Kidney capillary endothelial cell (primary cell): ENCODE measurements at regions not wholly inside any gene's neighbourhood (a gene's known extent, or its start where the extent isn't known, plus 50 kb on each side); places are given as distances from the start of the nearest gene placed in this dataset.

Source experiments
- DNase-seq: peaks from one replicate; pipeline ENCODE4 v3.0.0-alpha.2; 2018; ENCODE audit warnings: low spot score

- no peak for DNase-seq
Measured at GRCh38 chr5:54769746-54770145, 215.6 kb downstream of the ESM1 start.

GRCh38 chr5:54769072-54769471 lies 216.3 kb downstream of the ESM1 start:
- no peak for DNase-seq

DNA sequence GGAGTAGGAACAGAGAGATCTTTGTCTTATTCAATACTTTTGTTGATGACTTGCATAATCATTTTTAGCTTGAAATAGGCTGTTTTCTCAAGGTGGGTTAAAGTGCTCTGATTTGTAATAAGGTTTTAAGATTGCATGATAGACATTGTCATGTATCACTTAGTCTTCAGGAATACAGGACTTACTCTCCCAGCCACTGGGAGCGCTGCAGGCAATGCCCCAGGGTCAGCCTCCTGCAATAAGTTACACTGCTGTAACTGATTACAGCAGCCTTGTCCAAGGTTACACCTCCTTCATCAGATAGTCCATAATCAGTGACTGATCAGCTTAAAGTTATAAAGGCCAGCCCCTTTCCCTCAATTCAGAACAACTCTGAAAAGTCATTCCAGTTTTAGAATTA lies 218.6 kb downstream of the ESM1 start:
- DNase-seq, result no peak

- no peak for DNase-seq
Measured at GRCh38 chr5:54765165-54766028, 220.0 kb downstream of the ESM1 start.

DNA sequence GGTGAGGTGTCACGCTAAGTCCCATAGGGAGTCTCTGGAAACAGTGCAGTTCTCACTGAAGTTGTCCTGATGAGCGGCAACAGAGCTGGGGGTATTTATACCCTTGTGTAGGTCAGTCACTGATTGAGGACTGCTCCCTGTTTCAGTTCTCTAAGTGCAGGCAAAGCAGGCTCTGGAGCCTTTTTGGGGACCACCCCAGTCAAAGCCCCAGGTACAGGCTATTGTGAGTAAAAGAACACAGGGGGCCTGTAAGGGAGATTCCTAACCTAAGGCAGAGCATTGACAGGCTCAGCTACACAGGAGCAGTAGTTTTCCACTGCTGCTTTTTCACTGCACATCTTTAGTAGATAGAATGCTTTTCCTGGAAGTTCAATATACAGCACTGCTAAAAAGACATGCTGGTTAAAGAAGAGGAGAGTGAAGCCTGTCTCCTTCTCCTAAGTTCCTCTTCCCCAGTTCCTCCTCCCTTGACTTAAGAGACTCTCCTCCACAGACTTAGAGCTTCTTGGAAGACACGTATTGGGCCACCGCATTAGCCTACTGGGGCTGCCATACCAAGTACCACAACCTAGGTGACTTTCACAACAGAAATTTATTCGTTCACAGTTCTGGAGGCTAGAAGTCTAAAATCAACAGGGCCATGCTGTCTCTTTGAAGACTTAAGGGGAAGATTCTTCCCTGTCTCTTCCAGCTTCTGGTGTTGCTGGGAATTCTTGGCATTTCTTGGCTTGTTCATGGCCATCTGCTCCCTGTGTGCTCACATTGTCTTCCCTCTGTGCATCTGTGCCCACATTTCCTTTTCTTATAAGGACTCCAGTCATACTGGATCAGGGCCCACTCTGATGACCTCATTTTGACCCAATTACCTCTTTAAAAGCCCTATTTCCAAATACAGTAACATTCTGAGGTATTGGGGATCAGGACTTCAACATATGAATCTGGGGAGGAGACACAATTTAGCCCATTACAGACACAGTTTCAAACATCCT lies 221.0 kb downstream of the ESM1 start:
- DNase-seq, result no peak

DNA sequence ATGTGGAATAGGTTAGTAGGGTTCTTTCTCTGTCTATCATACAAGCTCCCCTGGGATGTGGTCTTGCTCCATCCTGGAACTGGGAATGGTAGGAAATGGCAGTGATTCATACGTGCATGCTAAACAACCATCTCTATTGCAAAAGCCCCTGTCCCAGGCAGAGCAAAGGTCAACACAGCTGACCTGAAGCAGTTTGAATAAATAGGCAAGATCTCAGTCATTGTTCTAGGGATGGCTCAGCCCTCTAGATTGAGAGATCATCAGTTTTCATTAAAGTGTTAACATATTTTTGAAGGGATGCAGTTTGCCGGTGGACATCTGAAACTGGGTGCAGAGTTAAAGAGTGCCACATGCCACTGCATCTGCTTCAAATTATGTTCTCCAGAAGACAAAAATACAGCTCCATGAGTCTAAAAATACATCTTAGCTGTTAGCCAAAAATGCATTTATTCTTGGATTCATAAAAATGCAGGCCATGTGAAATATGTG lies 224.1 kb downstream of the ESM1 start:
- peak; percentile 62 for DNase-seq

DNA sequence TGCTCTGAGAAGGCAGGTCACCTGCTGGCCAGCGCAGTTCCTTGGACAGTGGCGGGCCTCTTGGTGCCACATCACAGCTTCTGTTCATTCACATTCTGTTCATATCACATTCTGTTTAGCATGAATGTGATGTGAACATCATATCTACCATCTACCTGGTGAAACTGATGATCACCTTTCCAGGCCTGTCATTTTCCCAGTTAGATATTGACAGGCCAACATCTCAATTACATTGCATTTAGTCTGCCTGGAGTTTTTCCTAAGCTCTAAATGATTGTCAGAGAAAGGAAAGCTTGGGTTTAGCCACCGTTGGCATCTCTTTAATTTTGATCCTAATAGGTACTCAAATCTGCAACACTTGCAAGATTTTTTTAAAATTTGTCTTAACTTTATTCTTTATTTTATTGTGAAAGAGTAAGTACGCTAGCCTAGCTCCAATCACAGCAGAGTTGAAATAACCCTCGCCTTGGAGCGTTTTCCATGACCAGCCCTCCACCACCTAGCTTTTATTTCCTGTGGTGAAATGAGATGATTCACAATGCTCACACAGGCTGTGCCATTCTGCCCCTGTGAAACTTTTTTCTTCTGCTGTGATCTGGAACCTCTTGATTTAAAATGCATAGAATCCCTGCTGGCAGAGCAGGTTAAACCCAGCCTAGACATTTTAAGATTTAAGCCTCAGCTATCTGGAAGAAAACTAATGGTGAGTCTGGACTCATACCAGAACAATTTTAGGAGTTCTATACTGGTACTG lies 225.0 kb downstream of the ESM1 start:
- no peak for DNase-seq

DNA sequence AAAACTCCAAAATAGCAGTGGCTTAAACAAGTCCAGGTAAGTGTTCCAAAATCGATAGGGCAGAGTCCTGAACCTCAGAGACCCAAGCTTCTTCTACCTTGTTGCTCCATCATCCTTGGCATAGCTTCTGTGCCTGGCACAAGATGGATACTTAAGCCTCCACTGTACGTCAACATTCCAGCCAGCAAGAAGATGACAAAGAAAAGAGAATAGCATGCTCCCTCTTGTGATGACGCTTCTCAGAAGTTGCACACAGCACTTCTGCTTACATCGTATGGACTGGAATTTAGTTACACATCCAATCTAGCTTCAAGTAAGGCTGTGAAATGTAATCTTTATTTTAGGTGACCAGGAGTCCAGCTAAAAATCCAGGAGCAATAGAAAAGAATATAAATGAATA lies 227.4 kb downstream of the ESM1 start:
- no peak for DNase-seq

GRCh38 chr5:54757541-54757940 lies 227.9 kb downstream of the ESM1 start:
- no peak for DNase-seq

GRCh38 chr5:54756796-54757402 lies 228.5 kb downstream of the ESM1 start:
- no peak for DNase-seq

DNA sequence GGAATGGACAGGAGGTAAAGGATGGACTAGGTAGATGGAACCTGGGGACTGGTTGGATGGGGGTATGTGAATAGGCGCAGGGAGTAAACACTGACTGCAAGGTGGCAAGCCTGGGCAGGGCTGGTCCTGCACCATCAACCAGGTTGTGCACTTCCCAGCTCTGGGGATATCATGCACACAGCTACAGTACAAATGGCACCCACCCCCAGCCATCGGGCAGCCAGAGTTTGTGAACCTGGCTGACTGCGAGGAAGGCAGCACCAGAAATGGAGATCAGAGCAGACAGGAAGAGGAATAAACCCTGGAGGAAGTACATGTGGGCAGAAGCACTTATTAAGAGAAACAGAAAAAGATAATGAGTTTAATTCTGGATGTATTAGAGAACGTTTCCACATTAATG lies 229.1 kb downstream of the ESM1 start:
- no peak for DNase-seq

DNA sequence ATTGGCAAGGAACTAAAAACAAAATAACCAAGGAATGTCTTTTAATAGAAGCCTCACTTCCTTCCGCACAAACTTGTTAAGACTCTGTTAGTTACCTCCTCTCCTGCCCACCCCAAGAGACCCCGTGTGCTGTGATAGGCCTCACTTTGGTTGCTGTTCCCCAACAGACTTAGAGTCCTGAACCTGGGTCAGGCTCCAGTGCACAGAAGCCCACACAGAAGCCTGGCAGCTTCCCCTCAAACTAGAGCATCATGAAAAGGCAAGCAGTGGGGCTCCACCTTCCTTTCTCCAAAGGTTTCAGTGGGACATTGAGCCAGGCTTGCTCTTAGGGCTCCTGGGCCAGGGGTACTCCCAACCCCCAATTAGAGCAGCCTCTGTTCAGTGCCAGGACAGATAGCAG lies 230.5 kb downstream of the ESM1 start:
- DNase-seq, result no peak

DNA sequence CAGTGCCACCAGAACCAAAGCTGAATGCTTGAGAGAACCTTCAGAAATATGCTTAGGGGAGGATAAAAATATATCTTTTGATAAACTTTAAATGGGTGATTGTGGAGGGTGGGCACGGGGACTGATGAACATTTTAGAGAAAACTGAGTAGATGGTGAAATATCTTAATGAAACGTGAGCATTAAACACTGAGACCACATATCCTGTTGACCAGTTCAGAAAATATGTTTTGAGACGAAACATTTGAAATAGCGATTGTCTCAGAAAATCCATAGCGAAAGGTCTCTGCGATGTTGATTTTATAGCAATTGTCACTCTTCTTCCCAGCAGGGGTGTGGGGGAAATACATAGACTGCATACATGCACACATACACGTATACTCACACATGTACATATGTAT lies 231.0 kb downstream of the ESM1 start:
- no peak for DNase-seq

GRCh38 chr5:54753753-54754152 lies 231.6 kb downstream of the ESM1 start:
- no peak for DNase-seq

DNA sequence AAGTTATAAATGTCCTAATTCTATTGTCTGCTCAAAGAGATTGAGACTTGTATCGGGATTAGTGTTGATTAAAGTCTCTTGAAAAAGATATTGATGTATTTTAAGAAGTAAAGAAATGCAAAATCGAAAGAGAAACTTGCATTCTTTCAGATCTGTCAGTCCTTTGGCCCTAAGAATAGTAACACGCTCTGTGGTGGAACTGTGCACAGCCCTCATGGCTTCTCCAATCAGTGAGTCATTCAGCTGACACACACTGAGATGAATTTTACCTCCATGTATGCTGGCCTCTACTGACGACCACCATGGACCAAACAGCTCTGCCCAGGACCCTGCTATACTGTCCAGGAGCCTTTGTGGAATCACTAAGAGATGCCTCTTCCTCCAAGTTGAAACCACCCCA lies 232.4 kb downstream of the ESM1 start:
- no peak for DNase-seq

DNA sequence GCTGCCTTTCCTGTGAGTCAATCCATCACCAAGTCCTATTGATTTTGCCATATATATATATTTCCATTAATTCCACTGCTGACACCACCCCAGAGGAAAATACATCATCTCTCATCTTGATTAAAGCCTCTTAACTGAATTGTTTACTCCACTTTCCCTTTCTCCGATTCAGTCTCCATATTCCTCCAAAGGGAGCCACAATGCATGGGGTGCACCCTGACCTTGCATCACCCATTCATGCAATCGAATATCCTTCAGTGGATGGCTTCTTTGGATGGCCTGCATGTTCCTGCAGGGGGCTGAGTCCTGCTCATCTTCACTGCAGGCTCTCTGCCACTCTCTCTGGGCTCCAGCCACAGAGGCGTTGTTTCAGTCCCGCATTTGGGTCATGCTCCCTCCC lies 231.0 kb downstream of the SNX18 start:
- no peak for DNase-seq

DNA sequence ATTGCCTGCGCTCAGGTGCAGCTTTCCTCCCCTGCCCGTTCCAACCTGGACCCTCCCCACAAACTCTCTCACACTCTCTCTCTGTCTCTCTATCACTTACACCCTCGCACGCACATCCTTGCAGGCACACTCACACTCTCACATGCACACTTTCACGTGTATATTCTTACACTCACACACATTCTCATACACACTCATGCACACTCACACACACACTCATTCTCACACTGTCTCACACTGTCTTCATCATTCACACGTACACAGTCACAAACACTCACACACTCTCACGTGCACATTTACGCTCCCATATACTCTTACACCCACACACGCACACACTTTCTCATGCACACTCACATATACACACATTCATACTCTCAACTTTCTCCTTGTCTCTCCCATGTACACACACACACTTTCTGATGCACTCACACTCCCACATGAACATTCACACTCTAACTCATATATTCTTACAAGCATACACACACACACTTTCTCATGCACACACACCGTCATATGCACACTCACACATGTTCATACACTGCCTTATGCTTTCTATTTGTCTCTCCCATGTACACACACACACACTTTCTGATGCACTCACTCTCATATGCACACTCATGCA lies 229.3 kb downstream of the SNX18 start:
- DNase-seq, result no peak

GRCh38 chr5:54746346-54746745 lies 228.8 kb downstream of the SNX18 start:
- no peak for DNase-seq

DNA sequence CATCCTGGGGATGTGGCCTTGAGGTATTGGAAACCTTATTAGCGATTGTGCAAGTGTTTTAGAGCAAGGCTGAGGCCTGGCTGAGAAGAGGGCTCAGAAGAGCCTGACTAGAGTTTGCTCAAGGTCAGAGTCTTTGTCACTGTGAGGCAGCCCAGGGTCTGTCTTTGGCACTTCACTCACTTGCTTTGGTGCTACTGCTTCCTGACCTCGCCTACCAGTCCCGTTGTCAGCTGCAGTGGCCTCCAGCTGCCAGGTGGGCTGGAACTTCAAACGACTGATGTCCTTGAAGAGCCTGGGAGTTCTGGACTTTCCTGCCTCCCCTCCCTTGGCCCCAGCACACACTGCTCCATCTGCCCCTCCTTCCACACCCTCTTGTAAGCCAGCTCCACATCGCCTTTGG lies 228.0 kb downstream of the SNX18 start:
- no peak for DNase-seq

DNA sequence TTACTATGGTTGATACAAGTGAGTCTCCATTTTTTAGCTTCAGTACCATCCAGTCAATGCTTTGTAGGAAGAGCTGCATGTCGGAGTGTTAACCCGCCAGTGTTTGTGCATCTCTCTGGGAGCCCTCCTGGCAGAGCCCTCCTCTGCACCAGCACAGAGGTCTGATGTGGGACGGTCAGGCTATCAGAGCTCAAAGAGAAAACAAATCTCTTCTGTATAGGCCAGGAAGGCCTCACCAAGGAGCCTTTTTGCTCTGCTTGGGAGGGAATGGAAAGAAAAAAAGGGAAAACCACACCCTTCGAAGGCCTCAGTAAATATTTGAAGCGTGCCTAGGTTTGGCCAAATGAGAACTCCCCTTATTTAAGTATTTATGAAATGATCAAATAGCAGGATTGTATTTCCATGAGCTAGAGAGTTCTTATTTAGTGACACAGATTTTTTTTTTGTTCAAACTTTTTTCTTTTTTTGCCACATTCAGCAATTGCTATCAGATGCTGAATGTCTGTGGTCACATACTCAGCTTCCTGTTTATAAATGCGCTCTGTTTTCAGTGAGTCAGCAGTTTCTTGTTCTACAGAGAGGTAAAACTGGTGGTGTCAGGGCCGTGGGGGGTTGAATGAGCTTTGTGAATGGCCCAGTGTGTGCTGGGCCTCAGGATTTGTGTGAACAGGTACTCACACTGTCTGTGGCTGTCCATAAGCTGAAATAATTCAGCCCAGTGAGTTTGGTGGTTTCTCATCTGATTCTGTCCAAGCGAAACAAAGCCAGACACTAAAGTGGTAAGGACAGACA lies 226.6 kb downstream of the SNX18 start:
- peak; percentile 61 for DNase-seq
